Endothelial cell of umbilical vein (primary cell): ENCODE measurements at regions not wholly inside any gene's neighbourhood (a gene's known extent, or its start where the extent isn't known, plus 50 kb on each side); places are given as distances from the start of the nearest gene placed in this dataset.
"Not testable (repeated sequence)": the region's sequence is repeated elsewhere in the genome, so short reads cannot be mapped to it uniquely, and the experiment has no call there.

Experiments used
- BruUV-seq: library from RNA; stranded (reverse); fragments of 400-500 nt; replicated peaks from 2 replicates; lab custom pipeline; 2021; lab: Mats Ljungman, UMichigan
- CTCF ChIA-PET: fragments of 300-600, 350-600 bp; sonication (Branson Sonifier 250); formaldehyde crosslinking; loops from one replicate; lab custom pipeline; 2021; ENCODE audit warnings: antibody characterized with exemption, inconsistent platforms; lab: Charles Lee
- POLR2A ChIA-PET: fragments of 300-600, 350-600 bp; sonication (Branson Sonifier 250); formaldehyde crosslinking; loops from one replicate; lab custom pipeline; 2021; ENCODE audit warnings: antibody characterized with exemption, inconsistent platforms; lab: Charles Lee
- DNase-seq: peaks from one replicate; pipeline ENCODE4 v3.0.0-alpha.2; 2011; ENCODE audit warnings: low read depth, low spot score
- FAIRE-seq: peaks from 2 replicates; lab custom pipeline; 2011; peaks lifted over from hg19 to GRCh38; lab: Jason Lieb, UNC
- H2AFZ ChIP-seq: 2 replicates; pipeline ENCODE4 v1.6.0; 2012; ENCODE audit warnings: low read depth, low read length, control low read depth, inconsistent platforms
- H3K27ac ChIP-seq: 2 replicates; pipeline ENCODE4 v1.5.1; 2011; ENCODE audit warnings: low read depth, mild to moderate bottlenecking, control low read depth, low read length, moderate library complexity; ENCODE audit not compliant: insufficient read depth
- H3K27me3 ChIP-seq, 2 experiments: 2 replicates each; pipeline versions ENCODE4 v1.6.0 to v1.6.1; 2011; ENCODE audit warnings: low read length in 2 of 2, mixed read lengths in 1 of 2; ENCODE audit not compliant: control insufficient read depth in 2 of 2, insufficient read depth in 2 of 2
- H3K36me3 ChIP-seq, 2 experiments: 2 replicates in 1 of 2; 3 replicates in 1 of 2; pipeline ENCODE4 v1.5.1; 2011; ENCODE audit warnings: low read length in 2 of 2, mild to moderate bottlenecking in 1 of 2, moderate library complexity in 1 of 2; ENCODE audit not compliant: control insufficient read depth in 2 of 2, insufficient read depth in 2 of 2; ENCODE audit errors: extremely low read depth in 1 of 2
- H3K4me1 ChIP-seq: 3 replicates; pipeline ENCODE4 v1.5.1; 2011; ENCODE audit warnings: mild to moderate bottlenecking, low read length; ENCODE audit not compliant: control insufficient read depth, insufficient read depth; ENCODE audit errors: extremely low read depth
- H3K4me2 ChIP-seq: 2 replicates; pipeline ENCODE4 v1.6.1; 2011; ENCODE audit warnings: low read length, control low read depth, mixed read lengths; ENCODE audit not compliant: insufficient read depth
- H3K4me3 ChIP-seq, 3 experiments: fragments of 200-600 bp in 1 of 3; sonication (generic), shearing (Covaris generic) in 1 of 3; replicated peaks in 1 of 3; 2 replicates each; pipeline ENCODE4 v1.5.1; 2011 to 2016; ENCODE audit warnings: control low read depth in 3 of 3, low read length in 3 of 3, mild to moderate bottlenecking in 2 of 3, inconsistent platforms in 1 of 3, low read depth in 1 of 3, moderate library complexity in 1 of 3; ENCODE audit not compliant: insufficient read depth in 1 of 3
- H3K79me2 ChIP-seq: 2 replicates; pipeline ENCODE4 v1.6.0; 2012; ENCODE audit warnings: low read length, inconsistent platforms; ENCODE audit not compliant: control insufficient read depth, insufficient read depth
- H3K9ac ChIP-seq: replicated peaks from 2 replicates; pipeline ENCODE3; 2011; ENCODE audit warnings: low read length, control low read depth; ENCODE audit not compliant: insufficient read depth; ENCODE audit errors: extremely low read depth
- H3K9me1 ChIP-seq: replicated peaks from 3 replicates; pipeline ENCODE4 v1.6.0; 2011; ENCODE audit warnings: mild to moderate bottlenecking, low read length; ENCODE audit not compliant: control insufficient read depth, insufficient read depth; ENCODE audit errors: extremely low read depth
- H3K9me3 ChIP-seq: replicated peaks from 2 replicates; pipeline ENCODE4 v1.5.1; 2012; ENCODE audit warnings: low read length, inconsistent platforms; ENCODE audit not compliant: control insufficient read depth, insufficient read depth
- H4K20me1 ChIP-seq: replicated peaks from 2 replicates; pipeline ENCODE3; 2011; ENCODE audit warnings: mild to moderate bottlenecking, low read length; ENCODE audit not compliant: control insufficient read depth, insufficient read depth; ENCODE audit errors: extremely low read depth
- EZH2 ChIP-seq: IDR thresholded peaks from 2 replicates; pipeline ENCODE4 v1.6.1; 2012; ENCODE audit warnings: borderline replicate concordance, low read depth, mild to moderate bottlenecking, moderate library complexity, low read length, inconsistent platforms; ENCODE audit not compliant: severe bottlenecking
- FOS ChIP-seq: IDR thresholded peaks from 2 replicates; pipeline ENCODE4 v1.6.1; 2011; ENCODE audit warnings: mild to moderate bottlenecking, low read length, moderate library complexity, borderline replicate concordance; ENCODE audit not compliant: insufficient read depth
- GATA2 ChIP-seq: IDR thresholded peaks from 2 replicates; pipeline ENCODE4 v1.7.0; 2011; ENCODE audit warnings: low read depth, mild to moderate bottlenecking, moderate library complexity, mixed read lengths, low read length; ENCODE audit not compliant: insufficient read length, insufficient read depth
- MYC ChIP-seq: IDR thresholded peaks from one replicate; pipeline ENCODE4 v1.6.1; 2011; ENCODE audit warnings: mild to moderate bottlenecking, low read depth, low read length
- POLR2AphosphoS5 ChIP-seq: IDR thresholded peaks from 2 replicates; pipeline ENCODE4 v1.6.1; 2012; ENCODE audit warnings: low read depth, mild to moderate bottlenecking, control low read depth, low read length, moderate library complexity; ENCODE audit not compliant: insufficient read depth
- dilution Hi-C: fragments of 300-500 bp; cut with MboI; formaldehyde crosslinking; loops from one replicate; pipeline ENCODE4 v1.15.0; 2019; ENCODE audit warnings: low sequenced_read_pairs; ENCODE audit not compliant: extremely low pct_ligation_motif_present
- intact Hi-C: fragments of 100-400 bp; cut with micrococcal nuclease; formaldehyde crosslinking; loops from one replicate; pipeline ENCODE4 v1.10.0; 2022
- TF ChIP-seq, protein P1 (sequence below), 2 donors: IDR thresholded peaks; 1 replicate in 1 of 2; 2 replicates in 1 of 2; pipeline ENCODE4 v1.5.1; 2011; ENCODE audit warnings: low read length in 2 of 2, mild to moderate bottlenecking in 2 of 2, moderate library complexity in 2 of 2, control low read depth in 1 of 2, inconsistent platforms in 1 of 2, low read depth in 1 of 2; ENCODE audit not compliant: insufficient read depth in 1 of 2; ENCODE audit errors: extremely low read depth in 1 of 2

- ChIA-PET CTCF (interaction anchor here (0.9 kb wide), 2 partner anchors 17 to 40 kb away, joined by 3 read pairs; no protein-coding TSS in a partner anchor), POLR2A (no interaction called here)
- intact Hi-C loops: no loop called here
- Histone ChIP-seq H3K27ac (no peak overlapping the region), H3K9ac (no peak overlapping the region), H3K9me1 (no peaks in the 10 kb centered on the region), H3K9me3 (no peaks in the 10 kb centered on the region), H3K79me2 (no peaks in the 10 kb centered on the region), H3K27me3 (peaks cover 3 to 8% of the 10 kb centered on the region in 2 experiments), H3K4me2 (no peak overlapping the region), H3K36me3 (no peaks in the 10 kb centered on the region), H3K4me1 (no peaks in the 10 kb centered on the region), H2AFZ (no peak overlapping the region), H4K20me1 (no peaks in the 10 kb centered on the region), H3K4me3 (no peak overlapping the region)
- no peak for FAIRE-seq
- no peak for TF ChIP-seq GATA2
- TF ChIP-seq FOS: no peak
- TF ChIP-seq, protein P1, sequence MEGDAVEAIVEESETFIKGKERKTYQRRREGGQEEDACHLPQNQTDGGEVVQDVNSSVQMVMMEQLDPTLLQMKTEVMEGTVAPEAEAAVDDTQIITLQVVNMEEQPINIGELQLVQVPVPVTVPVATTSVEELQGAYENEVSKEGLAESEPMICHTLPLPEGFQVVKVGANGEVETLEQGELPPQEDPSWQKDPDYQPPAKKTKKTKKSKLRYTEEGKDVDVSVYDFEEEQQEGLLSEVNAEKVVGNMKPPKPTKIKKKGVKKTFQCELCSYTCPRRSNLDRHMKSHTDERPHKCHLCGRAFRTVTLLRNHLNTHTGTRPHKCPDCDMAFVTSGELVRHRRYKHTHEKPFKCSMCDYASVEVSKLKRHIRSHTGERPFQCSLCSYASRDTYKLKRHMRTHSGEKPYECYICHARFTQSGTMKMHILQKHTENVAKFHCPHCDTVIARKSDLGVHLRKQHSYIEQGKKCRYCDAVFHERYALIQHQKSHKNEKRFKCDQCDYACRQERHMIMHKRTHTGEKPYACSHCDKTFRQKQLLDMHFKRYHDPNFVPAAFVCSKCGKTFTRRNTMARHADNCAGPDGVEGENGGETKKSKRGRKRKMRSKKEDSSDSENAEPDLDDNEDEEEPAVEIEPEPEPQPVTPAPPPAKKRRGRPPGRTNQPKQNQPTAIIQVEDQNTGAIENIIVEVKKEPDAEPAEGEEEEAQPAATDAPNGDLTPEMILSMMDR (IDR thresholded peaks at IDR 0.05; ENCODE audit: extremely low read depth in 1 of 2, insufficient read depth in 1 of 2, low read depth in 1 of 2, low read length in 2 of 2): no peak
- no peak for TF ChIP-seq EZH2
- TF ChIP-seq MYC: no peak
- no peak for TF ChIP-seq POLR2AphosphoS5
- no TSS peak for BruUV-seq
- no peak for DNase-seq
- dilution Hi-C loops: no loop called here
These were observed 61.9 kb upstream of the MBOAT1 start for GRCh38 chr6:20274137-20274536.

- H3K9me1 ChIP-seq, H3K4me3 ChIP-seq, CTCF ChIA-PET, dilution Hi-C loops, POLR2A ChIA-PET, H3K9me3 ChIP-seq, BruUV-seq, H3K27ac ChIP-seq, DNase-seq, H2AFZ ChIP-seq, H3K4me1 ChIP-seq, FAIRE-seq, H3K79me2 ChIP-seq, H3K36me3 ChIP-seq, H3K4me2 ChIP-seq, intact Hi-C loops, H4K20me1 ChIP-seq, H3K9ac ChIP-seq: not testable (repeated sequence)
- H3K27me3 ChIP-seq: peaks cover 8 to 16% of the 10 kb centered on the region in 2 experiments
These were observed 63.6 kb upstream of the MBOAT1 start for GRCh38 chr6:20275837-20276236.

DNA sequence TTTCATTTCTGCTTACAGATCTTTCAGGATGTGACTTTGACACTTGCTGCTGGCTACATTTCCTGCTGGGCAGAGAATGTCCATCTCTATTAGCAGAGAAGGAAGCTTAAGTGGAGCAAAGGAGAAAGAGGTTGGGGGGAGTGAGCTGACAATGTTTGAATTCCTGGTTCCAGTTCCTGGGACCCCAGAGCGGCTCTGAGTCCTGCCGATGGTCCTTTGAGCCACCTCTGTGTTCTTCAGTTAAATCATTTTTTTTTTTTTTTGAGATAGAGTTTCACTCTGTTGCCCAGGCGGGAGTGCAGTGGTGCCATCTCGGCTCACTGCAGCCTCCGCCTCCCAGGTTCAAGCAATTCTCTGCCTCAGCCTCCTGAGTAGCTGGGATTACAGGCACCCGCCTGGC, 65.5 kb upstream of the MBOAT1 start:
- H3K4me2 ChIP-seq, H3K9ac ChIP-seq, CTCF ChIA-PET, H3K9me3 ChIP-seq, DNase-seq, H3K4me3 ChIP-seq, H3K9me1 ChIP-seq, H3K79me2 ChIP-seq, H3K27ac ChIP-seq, H4K20me1 ChIP-seq, H3K36me3 ChIP-seq, POLR2A ChIA-PET, dilution Hi-C loops, intact Hi-C loops, FAIRE-seq, H3K4me1 ChIP-seq, H2AFZ ChIP-seq, BruUV-seq: not testable (repeated sequence)
- peaks cover 8 to 19% of the 10 kb centered on the region in 2 experiments for H3K27me3 ChIP-seq
